Activated CD4-positive, alpha-beta T cell treated with anti-CD3 and anti-CD28 coated beads, Interleukin-2, amount 10 ng/mL, durations not matched to agents 7 days and 5 days (primary cell): ENCODE measurements at regions not wholly inside any gene's neighbourhood (a gene's known extent, or its start where the extent isn't known, plus 50 kb on each side); places are given as distances from the start of the nearest gene placed in this dataset.
"Not testable (repeated sequence)": the region's sequence is repeated elsewhere in the genome, so short reads cannot be mapped to it uniquely, and the experiment has no call there.

ENCODE experiments used
- CTCF ChIA-PET: fragments of 350-600 bp; sonication (Branson Sonifier 250); formaldehyde crosslinking; loops from one replicate; lab custom pipeline; 2021; ENCODE audit warnings: antibody characterized with exemption; lab: Charles Lee
- POLR2A ChIA-PET: fragments of 350-600 bp; sonication (Branson Sonifier 250); formaldehyde crosslinking; loops from one replicate; lab custom pipeline; 2021; ENCODE audit warnings: antibody characterized with exemption; lab: Charles Lee
- DNase-seq: peaks from one replicate; pipeline ENCODE4 v3.0.0-alpha.2; 2020
- H3K27ac Mint-ChIP-seq: one replicate; pipeline ENCODE4 v1.8.0; 2021; ENCODE audit warnings: mild to moderate bottlenecking, moderate library complexity, mixed read lengths
- H3K27me3 Mint-ChIP-seq: one replicate; pipeline ENCODE4 v1.8.0; 2021; ENCODE audit warnings: mixed read lengths
- H3K36me3 Mint-ChIP-seq: one replicate; pipeline ENCODE4 v1.8.0; 2021; ENCODE audit warnings: low read depth, mixed read lengths
- H3K4me1 Mint-ChIP-seq: one replicate; pipeline ENCODE4 v1.8.0; 2021; ENCODE audit warnings: mixed read lengths
- H3K4me3 Mint-ChIP-seq: one replicate; pipeline ENCODE4 v1.8.0; 2021; ENCODE audit warnings: mild to moderate bottlenecking, moderate library complexity, mixed read lengths
- H3K9me3 Mint-ChIP-seq: one replicate; pipeline ENCODE4 v1.8.0; 2021; ENCODE audit warnings: mixed read lengths

GRCh38 chr5:15106530-15107283, 235.1 kb upstream of the ANKH start:
- ChIA-PET POLR2A (no interaction called here), CTCF (interaction anchor here (0.6 to 1.4 kb wide), 2 partner anchors 9 to 624 kb away, joined by 3 read pairs; no protein-coding TSS in a partner anchor)
- no peak overlapping the region for H3K27ac Mint-ChIP-seq
- H3K36me3 Mint-ChIP-seq = no peaks in the 10 kb centered on the region
- H3K9me3 Mint-ChIP-seq = no peaks in the 10 kb centered on the region
- DNase-seq = no peak
- no peak overlapping the region for H3K4me3 Mint-ChIP-seq
- H3K4me1 Mint-ChIP-seq = no peaks in the 10 kb centered on the region
- H3K27me3 Mint-ChIP-seq = no peaks in the 10 kb centered on the region

DNA sequence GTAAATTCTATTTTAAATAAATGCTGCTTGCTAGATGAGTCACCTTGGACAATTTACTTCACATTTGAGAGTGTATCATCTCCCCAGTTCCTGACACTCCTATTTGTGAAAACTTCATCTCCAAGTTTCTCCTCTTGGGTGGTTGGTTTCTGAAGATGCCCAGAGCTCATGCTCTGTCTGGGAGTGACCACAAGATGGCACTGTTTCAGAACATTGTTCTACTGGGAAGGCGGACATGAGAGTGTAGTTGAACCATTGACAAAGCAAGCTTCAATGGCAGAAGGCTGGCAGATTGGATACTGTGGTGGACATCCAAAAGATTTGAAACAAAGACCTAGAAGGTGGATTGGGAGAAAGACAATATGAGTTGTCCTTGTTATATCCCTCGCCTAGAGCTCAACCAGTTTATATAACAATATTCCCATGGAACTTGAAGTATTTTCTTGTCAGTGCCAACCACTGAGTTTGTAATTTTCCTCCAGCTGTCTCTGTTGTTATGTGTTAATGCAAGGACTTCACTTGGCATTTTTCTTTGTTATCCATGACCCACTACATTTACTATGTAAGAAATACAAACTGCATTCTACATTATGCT, 234.3 kb upstream of the ANKH start:
- H3K27ac Mint-ChIP-seq = no peak overlapping the region
- no peaks in the 10 kb centered on the region for H3K4me1 Mint-ChIP-seq
- H3K36me3 Mint-ChIP-seq = no peaks in the 10 kb centered on the region
- no peaks in the 10 kb centered on the region for H3K9me3 Mint-ChIP-seq
- ChIA-PET CTCF (interaction anchor here (0.6 to 1.4 kb wide), 2 partner anchors 9 to 623 kb away, joined by 3 read pairs; no protein-coding TSS in a partner anchor), POLR2A (no interaction called here)
- no peak overlapping the region for H3K4me3 Mint-ChIP-seq
- peak; percentile 47 for DNase-seq
- H3K27me3 Mint-ChIP-seq = no peaks in the 10 kb centered on the region

DNA sequence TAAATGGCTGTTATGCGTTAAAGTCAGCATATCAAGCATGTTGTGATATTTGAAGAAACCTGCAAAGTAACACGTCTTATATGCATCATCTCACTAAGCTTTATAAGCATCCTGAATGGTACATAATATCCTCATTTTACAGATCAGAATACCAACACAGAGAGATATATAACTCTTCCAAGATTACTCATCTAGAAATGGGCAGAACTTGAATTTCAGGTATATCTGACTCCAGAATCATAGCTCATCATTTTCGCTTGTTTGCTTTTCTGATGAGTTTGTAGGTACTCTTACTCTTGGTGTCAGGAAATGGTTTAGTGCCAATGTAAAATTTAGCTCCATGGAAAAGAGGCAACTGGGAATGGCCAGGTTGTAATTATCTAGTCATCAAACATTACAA, 232.3 kb upstream of the ANKH start:
- no peak for DNase-seq
- Mint-ChIP-seq H3K9me3 (no peaks in the 10 kb centered on the region), H3K27ac (no peak overlapping the region), H3K36me3 (no peaks in the 10 kb centered on the region), H3K27me3 (no peaks in the 10 kb centered on the region), H3K4me1 (no peaks in the 10 kb centered on the region), H3K4me3 (no peak overlapping the region)
- CTCF ChIA-PET = interaction anchor here (1.1 kb wide), 1 partner anchor 61 kb away, joined by 4 read pairs; no protein-coding TSS in a partner anchor
- POLR2A ChIA-PET = no interaction called here

GRCh38 chr5:15103130-15103529, 231.6 kb upstream of the ANKH start:
- no peak overlapping the region for H3K4me3 Mint-ChIP-seq
- no peak for DNase-seq
- POLR2A ChIA-PET = no interaction called here
- no peaks in the 10 kb centered on the region for H3K27me3 Mint-ChIP-seq
- H3K4me1 Mint-ChIP-seq = no peaks in the 10 kb centered on the region
- H3K27ac Mint-ChIP-seq = no peak overlapping the region
- CTCF ChIA-PET = interaction anchor here (0.7 to 1.1 kb wide), 2 partner anchors 10 to 62 kb away, joined by 3 to 4 read pairs; no protein-coding TSS in a partner anchor
- H3K9me3 Mint-ChIP-seq = no peaks in the 10 kb centered on the region
- H3K36me3 Mint-ChIP-seq = no peaks in the 10 kb centered on the region

GRCh38 chr5:15097552-15097951, 226.0 kb upstream of the ANKH start:
- DNase-seq = no peak
- no peak overlapping the region for H3K4me3 Mint-ChIP-seq

DNA sequence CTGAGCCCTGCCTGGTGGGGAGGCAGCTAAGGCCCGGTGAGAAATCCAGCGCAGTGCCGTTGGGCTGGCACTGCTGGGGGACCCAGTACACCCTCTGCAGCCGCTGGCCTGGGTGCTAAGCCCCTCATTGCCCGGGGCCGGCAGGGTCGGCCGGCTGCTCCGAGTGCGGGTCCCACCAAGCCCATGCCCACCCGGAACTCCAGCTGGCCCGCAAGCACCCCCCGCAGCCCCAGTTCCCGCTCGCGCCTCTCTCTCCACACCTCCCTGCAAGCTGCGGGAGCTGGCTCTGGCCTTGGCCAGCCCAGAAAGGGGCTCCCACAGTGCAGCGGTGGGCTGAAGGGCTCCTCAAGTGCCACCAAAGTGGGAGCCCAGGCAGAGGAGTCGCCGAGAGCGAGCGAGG, 225.1 kb upstream of the ANKH start:
- H3K36me3 Mint-ChIP-seq, CTCF ChIA-PET, H3K9me3 Mint-ChIP-seq, H3K4me1 Mint-ChIP-seq, H3K27me3 Mint-ChIP-seq, POLR2A ChIA-PET, DNase-seq, H3K4me3 Mint-ChIP-seq, H3K27ac Mint-ChIP-seq: not testable (repeated sequence)

More at GRCh38 chr5:15097552-15097951, 226.0 kb upstream of the ANKH start:
- Mint-ChIP-seq H3K9me3 (no peaks in the 10 kb centered on the region), H3K36me3 (no peaks in the 10 kb centered on the region), H3K27me3 (no peaks in the 10 kb centered on the region), H3K27ac (no peak overlapping the region), H3K4me1 (no peaks in the 10 kb centered on the region)
- ChIA-PET CTCF (no interaction called here), POLR2A (no interaction called here)

GRCh38 chr5:15092801-15093200, 221.2 kb upstream of the ANKH start:
- Mint-ChIP-seq H3K36me3 (no peaks in the 10 kb centered on the region), H3K27ac (no peak overlapping the region), H3K4me1 (no peaks in the 10 kb centered on the region), H3K4me3 (no peak overlapping the region), H3K27me3 (no peaks in the 10 kb centered on the region), H3K9me3 (no peaks in the 10 kb centered on the region)
- ChIA-PET CTCF (interaction anchor here (0.6 kb wide), 1 partner anchor 1030 kb away, joined by 3 read pairs; no protein-coding TSS in a partner anchor), POLR2A (no interaction called here)
- DNase-seq = no peak

GRCh38 chr5:15085671-15086070, 214.1 kb upstream of the ANKH start:
- POLR2A ChIA-PET = no interaction called here
- Mint-ChIP-seq H3K36me3 (no peaks in the 10 kb centered on the region), H3K27me3 (no peaks in the 10 kb centered on the region), H3K27ac (no peak overlapping the region), H3K9me3 (no peaks in the 10 kb centered on the region), H3K4me1 (no peaks in the 10 kb centered on the region), H3K4me3 (no peak overlapping the region)
- CTCF ChIA-PET = no interaction called here
- DNase-seq = no peak

DNA sequence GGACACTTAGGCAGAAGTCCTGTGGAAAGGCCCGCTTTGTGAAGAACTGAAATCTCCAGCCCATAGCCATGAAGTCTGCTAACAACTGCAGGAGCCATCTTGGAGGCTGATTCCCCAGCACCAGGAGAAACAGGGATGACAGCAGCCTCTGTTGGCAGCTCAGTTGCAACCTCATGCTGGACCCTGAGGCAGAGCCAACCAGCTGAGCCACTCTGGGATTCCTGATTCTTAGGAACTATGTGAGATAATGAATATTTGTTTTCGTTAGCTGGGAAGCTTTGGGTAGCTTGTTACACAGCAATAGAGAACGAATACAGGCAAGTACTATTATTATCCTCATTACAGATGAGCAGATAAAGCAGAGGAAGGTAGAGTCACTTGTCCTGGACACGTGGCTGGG, 210.5 kb upstream of the ANKH start:
- CTCF ChIA-PET = no interaction called here
- Mint-ChIP-seq H3K36me3 (no peaks in the 10 kb centered on the region), H3K27ac (no peak overlapping the region), H3K4me3 (no peak overlapping the region), H3K4me1 (no peaks in the 10 kb centered on the region), H3K27me3 (no peaks in the 10 kb centered on the region), H3K9me3 (no peaks in the 10 kb centered on the region)
- no peak for DNase-seq
- POLR2A ChIA-PET = no interaction called here

DNA sequence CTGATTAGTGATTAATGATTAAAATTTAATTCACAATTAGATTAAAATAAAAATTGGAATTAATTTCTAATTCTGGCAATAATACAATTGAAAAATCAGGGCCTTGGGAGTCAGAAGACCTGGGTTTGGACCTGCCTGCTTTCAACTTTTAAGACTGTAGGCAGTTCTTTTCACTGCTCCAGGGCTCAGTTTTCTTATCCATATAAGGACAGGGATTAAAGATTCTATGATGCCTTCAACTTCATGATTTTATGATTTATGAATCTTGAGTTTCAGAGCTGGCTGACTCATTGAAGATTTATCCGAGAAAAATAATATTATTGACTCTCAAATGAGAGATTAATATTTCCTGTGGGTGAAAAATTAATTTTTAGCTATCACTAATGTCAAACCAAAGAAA, 208.6 kb upstream of the ANKH start:
- DNase-seq = no peak
- Mint-ChIP-seq H3K36me3 (no peaks in the 10 kb centered on the region), H3K27ac (no peak overlapping the region), H3K4me3 (no peak overlapping the region), H3K9me3 (no peaks in the 10 kb centered on the region), H3K4me1 (no peaks in the 10 kb centered on the region), H3K27me3 (no peaks in the 10 kb centered on the region)
- CTCF ChIA-PET = no interaction called here
- POLR2A ChIA-PET = no interaction called here

DNA sequence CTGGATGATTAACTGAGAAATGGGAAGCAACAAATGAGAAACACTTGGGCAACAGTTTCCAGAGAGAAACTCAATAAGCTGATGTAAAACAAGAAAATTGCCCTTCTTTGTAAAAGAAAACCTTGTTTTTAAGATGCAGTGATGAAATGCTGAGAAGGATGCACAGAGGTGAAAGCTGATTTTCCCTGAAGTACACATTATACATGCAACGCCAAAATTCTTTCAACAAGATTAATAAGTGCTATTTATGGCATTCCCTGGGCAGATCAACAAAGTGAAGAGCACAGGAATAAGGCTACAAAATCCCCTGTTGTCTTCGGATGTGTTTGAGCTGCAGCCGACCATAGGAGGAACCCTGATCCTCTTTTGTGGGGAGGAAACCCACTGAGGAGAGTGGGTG, 208.0 kb upstream of the ANKH start:
- Mint-ChIP-seq H3K27ac (no peak overlapping the region), H3K9me3 (no peaks in the 10 kb centered on the region), H3K4me3 (no peak overlapping the region), H3K27me3 (no peaks in the 10 kb centered on the region), H3K36me3 (no peaks in the 10 kb centered on the region), H3K4me1 (no peaks in the 10 kb centered on the region)
- ChIA-PET POLR2A (no interaction called here), CTCF (no interaction called here)
- no peak for DNase-seq

GRCh38 chr5:15074651-15075050, 203.1 kb upstream of the ANKH start:
- H3K4me3 Mint-ChIP-seq = no peak overlapping the region
- no peak overlapping the region for H3K27ac Mint-ChIP-seq
- H3K4me1 Mint-ChIP-seq = no peaks in the 10 kb centered on the region
- no peaks in the 10 kb centered on the region for H3K9me3 Mint-ChIP-seq
- H3K27me3 Mint-ChIP-seq = no peaks in the 10 kb centered on the region
- DNase-seq = no peak
- POLR2A ChIA-PET = no interaction called here
- H3K36me3 Mint-ChIP-seq = no peaks in the 10 kb centered on the region
- CTCF ChIA-PET = no interaction called here

GRCh38 chr5:15073453-15073852, 201.9 kb upstream of the ANKH start:
- H3K9me3 Mint-ChIP-seq = no peaks in the 10 kb centered on the region
- no peaks in the 10 kb centered on the region for H3K4me1 Mint-ChIP-seq
- no peaks in the 10 kb centered on the region for H3K27me3 Mint-ChIP-seq
- DNase-seq = no peak
- CTCF ChIA-PET = no interaction called here
- H3K36me3 Mint-ChIP-seq = no peaks in the 10 kb centered on the region
- no peak overlapping the region for H3K27ac Mint-ChIP-seq
- H3K4me3 Mint-ChIP-seq = no peak overlapping the region
- POLR2A ChIA-PET = no interaction called here
